Liver (tissue), 8 donors: ENCODE measurements at regions not wholly inside any gene's neighbourhood (a gene's known extent, or its start where the extent isn't known, plus 50 kb on each side); places are given as distances from the start of the nearest gene placed in this dataset.

Experiments used
- DNase-seq: peaks from one replicate; pipeline ENCODE4 v3.0.0-alpha.2; 2017; ENCODE audit warnings: low spot score
- H3K27ac ChIP-seq, 2 donors: one replicate each; pipeline ENCODE4 v1.7.0; 2013; ENCODE audit warnings: inconsistent platforms in 2 of 2, low read length in 2 of 2, control low read depth in 1 of 2, low read depth in 1 of 2, mild to moderate bottlenecking in 1 of 2
- H3K27me3 ChIP-seq, 4 donors: one replicate each; pipeline versions ENCODE4 v1.6.1 to v1.7.0; 2013; ENCODE audit warnings: low read length in 3 of 4, inconsistent platforms in 1 of 4, mild to moderate bottlenecking in 1 of 4, moderate library complexity in 1 of 4; ENCODE audit not compliant: control insufficient read depth in 4 of 4, insufficient read depth in 4 of 4
- H3K36me3 ChIP-seq, 4 donors: one replicate each; pipeline versions ENCODE4 v1.6.1 to v1.7.0; 2013; ENCODE audit warnings: low read length in 3 of 4, mild to moderate bottlenecking in 3 of 4, low read depth in 1 of 4, moderate library complexity in 1 of 4; ENCODE audit not compliant: control insufficient read depth in 4 of 4, insufficient read depth in 3 of 4
- H3K4me1 ChIP-seq, 4 donors: one replicate each; pipeline versions ENCODE4 v1.6.1 to v1.7.0; 2013; ENCODE audit warnings: low read length in 3 of 4, mild to moderate bottlenecking in 3 of 4, moderate library complexity in 1 of 4; ENCODE audit not compliant: control insufficient read depth in 4 of 4, insufficient read depth in 4 of 4
- H3K4me3 ChIP-seq, 3 donors: one replicate each; pipeline versions ENCODE4 v1.6.1 to v1.7.0; 2013; ENCODE audit warnings: low read length in 3 of 3, control low read depth in 1 of 3, low read depth in 1 of 3, mild to moderate bottlenecking in 1 of 3
- H3K9ac ChIP-seq, 2 donors: one replicate each; pipeline ENCODE4 v1.7.0; 2013; ENCODE audit warnings: low read length in 2 of 2, mild to moderate bottlenecking in 2 of 2, moderate library complexity in 2 of 2, control low read depth in 1 of 2, low read depth in 1 of 2
- H3K9me3 ChIP-seq, 4 donors: one replicate each; pipeline versions ENCODE4 v1.6.1 to v1.7.0; 2013; ENCODE audit warnings: low read length in 3 of 4; ENCODE audit not compliant: control insufficient read depth in 4 of 4
- EGR1 ChIP-seq, 2 donors: IDR thresholded peaks; 2 replicates each; pipeline ENCODE4 v1.6.1; 2016 to 2018; ENCODE audit warnings: antibody characterized with exemption in 2 of 2, low read depth in 2 of 2
- FOXA2 ChIP-seq: IDR thresholded peaks from 2 replicates; pipeline ENCODE4 v1.6.1; 2016; ENCODE audit warnings: antibody characterized with exemption
- GABPA ChIP-seq, 2 donors: IDR thresholded peaks in 1 of 2; conservative IDR thresholded peaks in 1 of 2; 2 replicates each; pipeline ENCODE4 v1.6.1; 2016; ENCODE audit warnings: antibody characterized with exemption in 2 of 2, mild to moderate bottlenecking in 1 of 2, moderate library complexity in 1 of 2
- HNF4A ChIP-seq, 2 donors: conservative IDR thresholded peaks; 2 replicates each; pipeline ENCODE4 v1.6.1; 2016; ENCODE audit warnings: antibody characterized with exemption in 2 of 2, mild to moderate bottlenecking in 2 of 2
- HNF4G ChIP-seq: IDR thresholded peaks from 2 replicates; pipeline ENCODE4 v1.6.1; 2016; ENCODE audit warnings: antibody characterized with exemption
- JUND ChIP-seq, 2 donors: IDR thresholded peaks; 2 replicates each; pipeline ENCODE4 v1.6.1; 2016; ENCODE audit warnings: antibody characterized with exemption in 2 of 2
- NR2F2 ChIP-seq: IDR thresholded peaks from 2 replicates; pipeline ENCODE4 v1.6.1; 2016; ENCODE audit warnings: antibody characterized with exemption
- RXRA ChIP-seq, 2 donors: IDR thresholded peaks; 2 replicates each; pipeline ENCODE4 v1.6.1; 2017 to 2018; ENCODE audit warnings: antibody characterized with exemption in 2 of 2, mild to moderate bottlenecking in 1 of 2
- SP1 ChIP-seq: IDR thresholded peaks from 2 replicates; pipeline ENCODE4 v1.6.1; 2018; ENCODE audit warnings: antibody characterized with exemption, mild to moderate bottlenecking
- YY1 ChIP-seq: IDR thresholded peaks from 2 replicates; pipeline ENCODE4 v1.6.1; 2016; ENCODE audit warnings: antibody characterized with exemption, mild to moderate bottlenecking
- WGBS: extraction: QIAGEN DNeasy Blood & Tissue Kit; methylation state at CpG from one replicate; pipeline ENCODE4 v1.1.7; 2013; 5-methylcytosine and 5-hydroxymethylcytosine counted together
- TF ChIP-seq, protein P1 (sequence below): IDR thresholded peaks from 2 replicates; pipeline ENCODE4 v1.6.1; 2016; ENCODE audit warnings: antibody characterized with exemption
- TF ChIP-seq, protein P2 (sequence below): IDR thresholded peaks from 2 replicates; pipeline ENCODE4 v1.6.1; 2016; ENCODE audit warnings: antibody characterized with exemption, mild to moderate bottlenecking
- TF ChIP-seq, protein P3 (sequence below): fragments of 150-350 bp; IDR thresholded peaks from 2 replicates; pipeline ENCODE4 v1.5.1; 2017; ENCODE audit warnings: improper control_type of control experiment, low read depth, low read length; ENCODE audit not compliant: missing input control
- donor health status: healthy.
- donor health status: healthy.
- donor health status: healthy.
- donor health status: healthy.
- donor health status: healthy.

DNA sequence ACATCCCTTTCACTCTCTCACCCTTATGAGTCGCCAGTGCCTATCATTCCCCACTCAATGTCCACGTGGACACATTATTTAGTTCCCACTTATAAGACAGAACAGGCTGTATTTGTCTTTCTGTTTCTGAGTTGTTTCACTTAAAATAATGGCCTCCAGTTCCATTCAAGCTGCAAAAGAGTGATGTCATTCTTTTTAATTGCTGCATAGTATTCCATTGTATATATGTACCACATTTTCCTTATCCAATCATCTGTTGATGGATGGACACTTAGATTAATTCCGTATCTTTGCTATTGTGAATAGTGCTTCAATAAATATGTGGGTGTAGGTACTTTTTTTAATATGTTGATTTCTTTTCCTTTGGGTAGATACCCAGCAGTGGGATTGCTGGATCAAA lies 79.1 kb downstream of the ZNF365 start:
- no peaks in the 10 kb centered on the region for H3K36me3 ChIP-seq
- H3K27me3 ChIP-seq, result no peaks in the 10 kb centered on the region
- TF ChIP-seq, protein P1, sequence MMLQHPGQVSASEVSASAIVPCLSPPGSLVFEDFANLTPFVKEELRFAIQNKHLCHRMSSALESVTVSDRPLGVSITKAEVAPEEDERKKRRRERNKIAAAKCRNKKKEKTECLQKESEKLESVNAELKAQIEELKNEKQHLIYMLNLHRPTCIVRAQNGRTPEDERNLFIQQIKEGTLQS, result no peak
- TF ChIP-seq GABPA (IDR thresholded peaks at IDR 0.05 in 1 of 2, conservative IDR thresholded peaks at IDR 0.05 in 1 of 2) (no peak), RXRA (IDR thresholded peaks at IDR 0.05) (no peak), FOXA2 (no peak), NR2F2 (no peak)
- TF ChIP-seq, protein P2, sequence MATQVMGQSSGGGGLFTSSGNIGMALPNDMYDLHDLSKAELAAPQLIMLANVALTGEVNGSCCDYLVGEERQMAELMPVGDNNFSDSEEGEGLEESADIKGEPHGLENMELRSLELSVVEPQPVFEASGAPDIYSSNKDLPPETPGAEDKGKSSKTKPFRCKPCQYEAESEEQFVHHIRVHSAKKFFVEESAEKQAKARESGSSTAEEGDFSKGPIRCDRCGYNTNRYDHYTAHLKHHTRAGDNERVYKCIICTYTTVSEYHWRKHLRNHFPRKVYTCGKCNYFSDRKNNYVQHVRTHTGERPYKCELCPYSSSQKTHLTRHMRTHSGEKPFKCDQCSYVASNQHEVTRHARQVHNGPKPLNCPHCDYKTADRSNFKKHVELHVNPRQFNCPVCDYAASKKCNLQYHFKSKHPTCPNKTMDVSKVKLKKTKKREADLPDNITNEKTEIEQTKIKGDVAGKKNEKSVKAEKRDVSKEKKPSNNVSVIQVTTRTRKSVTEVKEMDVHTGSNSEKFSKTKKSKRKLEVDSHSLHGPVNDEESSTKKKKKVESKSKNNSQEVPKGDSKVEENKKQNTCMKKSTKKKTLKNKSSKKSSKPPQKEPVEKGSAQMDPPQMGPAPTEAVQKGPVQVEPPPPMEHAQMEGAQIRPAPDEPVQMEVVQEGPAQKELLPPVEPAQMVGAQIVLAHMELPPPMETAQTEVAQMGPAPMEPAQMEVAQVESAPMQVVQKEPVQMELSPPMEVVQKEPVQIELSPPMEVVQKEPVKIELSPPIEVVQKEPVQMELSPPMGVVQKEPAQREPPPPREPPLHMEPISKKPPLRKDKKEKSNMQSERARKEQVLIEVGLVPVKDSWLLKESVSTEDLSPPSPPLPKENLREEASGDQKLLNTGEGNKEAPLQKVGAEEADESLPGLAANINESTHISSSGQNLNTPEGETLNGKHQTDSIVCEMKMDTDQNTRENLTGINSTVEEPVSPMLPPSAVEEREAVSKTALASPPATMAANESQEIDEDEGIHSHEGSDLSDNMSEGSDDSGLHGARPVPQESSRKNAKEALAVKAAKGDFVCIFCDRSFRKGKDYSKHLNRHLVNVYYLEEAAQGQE, result no peak
- H3K4me3 ChIP-seq, result no peak overlapping the region
- DNase-seq, result no peak
- H3K27ac ChIP-seq, result no peak overlapping the region
- H3K9ac ChIP-seq, result no peak overlapping the region
- no peaks in the 10 kb centered on the region for H3K9me3 ChIP-seq
- peaks cover 0 to 10% (median 4%) of the 10 kb centered on the region in 4 donors for H3K4me1 ChIP-seq
- WGBS, result 96% methylated on average over 3 of the region's 3 CpGs

DNA sequence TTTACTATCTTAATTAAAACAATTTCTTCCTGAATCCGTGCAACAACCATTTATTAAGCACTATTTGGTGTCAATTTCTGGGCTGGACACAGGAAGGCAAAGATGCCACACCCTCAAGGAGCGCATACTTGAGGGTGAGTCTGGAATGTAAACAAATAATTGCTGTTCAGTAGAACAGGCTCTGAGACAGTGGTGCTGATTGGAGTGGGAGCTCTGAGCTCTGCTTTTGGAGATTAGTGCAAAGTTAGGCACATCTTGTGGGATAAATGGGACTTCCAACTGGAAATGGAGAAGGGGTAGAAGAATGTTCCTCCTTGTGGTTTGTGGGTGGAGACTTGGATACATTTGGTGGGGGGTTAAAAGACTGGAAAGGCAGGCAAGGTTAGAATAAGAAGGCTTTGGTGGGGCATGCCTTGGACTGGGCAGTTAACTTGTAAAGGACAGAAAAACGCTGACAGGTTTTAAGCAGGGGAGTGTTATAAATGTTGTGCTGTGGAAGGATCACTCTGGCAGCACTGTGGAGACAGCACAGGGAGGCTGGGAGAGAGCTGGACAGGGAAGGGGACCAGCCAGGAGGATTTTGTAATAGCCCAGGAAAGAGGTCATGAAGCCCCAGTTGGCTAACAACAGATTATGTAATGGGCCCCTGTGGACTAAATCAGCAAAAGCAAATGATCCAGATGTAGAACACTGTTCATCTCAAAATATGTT lies 80.7 kb downstream of the ZNF365 start:
- no peak for DNase-seq
- no peaks in the 10 kb centered on the region for H3K36me3 ChIP-seq
- H3K9ac ChIP-seq, result no peak overlapping the region
- 65% methylated on average over 3 of the region's 3 CpGs for WGBS
- H3K27me3 ChIP-seq, result no peaks in the 10 kb centered on the region
- no peaks in the 10 kb centered on the region for H3K9me3 ChIP-seq
- peaks cover 0 to 10% (median 4%) of the 10 kb centered on the region in 4 donors for H3K4me1 ChIP-seq
- H3K27ac ChIP-seq, result no peak overlapping the region
- TF ChIP-seq HNF4A (conservative IDR thresholded peaks at IDR 0.05) (peak in 1 of 2 donors; percentile 32), JUND (IDR thresholded peaks at IDR 0.05) (peak in 1 of 2 donors; percentile 10), EGR1 (IDR thresholded peaks at IDR 0.05; ENCODE audit: low read depth in 2 of 2) (no peak), HNF4G (no peak), GABPA (IDR thresholded peaks at IDR 0.05 in 1 of 2, conservative IDR thresholded peaks at IDR 0.05 in 1 of 2) (no peak), SP1 (no peak), YY1 (no peak), RXRA (IDR thresholded peaks at IDR 0.05) (peak in 1 of 2 donors; percentile 53), FOXA2 (no peak), NR2F2 (peak; percentile 10)
- TF ChIP-seq, protein P2, result no peak
- TF ChIP-seq, protein P3, sequence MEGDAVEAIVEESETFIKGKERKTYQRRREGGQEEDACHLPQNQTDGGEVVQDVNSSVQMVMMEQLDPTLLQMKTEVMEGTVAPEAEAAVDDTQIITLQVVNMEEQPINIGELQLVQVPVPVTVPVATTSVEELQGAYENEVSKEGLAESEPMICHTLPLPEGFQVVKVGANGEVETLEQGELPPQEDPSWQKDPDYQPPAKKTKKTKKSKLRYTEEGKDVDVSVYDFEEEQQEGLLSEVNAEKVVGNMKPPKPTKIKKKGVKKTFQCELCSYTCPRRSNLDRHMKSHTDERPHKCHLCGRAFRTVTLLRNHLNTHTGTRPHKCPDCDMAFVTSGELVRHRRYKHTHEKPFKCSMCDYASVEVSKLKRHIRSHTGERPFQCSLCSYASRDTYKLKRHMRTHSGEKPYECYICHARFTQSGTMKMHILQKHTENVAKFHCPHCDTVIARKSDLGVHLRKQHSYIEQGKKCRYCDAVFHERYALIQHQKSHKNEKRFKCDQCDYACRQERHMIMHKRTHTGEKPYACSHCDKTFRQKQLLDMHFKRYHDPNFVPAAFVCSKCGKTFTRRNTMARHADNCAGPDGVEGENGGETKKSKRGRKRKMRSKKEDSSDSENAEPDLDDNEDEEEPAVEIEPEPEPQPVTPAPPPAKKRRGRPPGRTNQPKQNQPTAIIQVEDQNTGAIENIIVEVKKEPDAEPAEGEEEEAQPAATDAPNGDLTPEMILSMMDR, result no peak
- TF ChIP-seq, protein P1, result no peak
- H3K4me3 ChIP-seq, result no peak overlapping the region
